Progenitor cell of endocrine pancreas (in vitro differentiated cells): ENCODE measurements at regions not wholly inside any gene's neighbourhood (a gene's known extent, or its start where the extent isn't known, plus 50 kb on each side); places are given as distances from the start of the nearest gene placed in this dataset.

Experiments
- DNase-seq: peaks from one replicate; pipeline ENCODE4 v3.0.0; 2021; ENCODE audit warnings: low spot score; ENCODE audit not compliant: unreplicated experiment
- H3K27ac Mint-ChIP-seq: 2 replicates; pipeline ENCODE4 v1.8.0; 2021; ENCODE audit warnings: mild to moderate bottlenecking, moderate library complexity, mixed read lengths
- H3K27me3 Mint-ChIP-seq: 2 replicates; pipeline ENCODE4 v1.8.0; 2021; ENCODE audit warnings: mixed read lengths
- H3K36me3 Mint-ChIP-seq: 2 replicates; pipeline ENCODE4 v1.8.0; 2022; ENCODE audit warnings: mixed read lengths; ENCODE audit not compliant: insufficient read depth
- H3K4me1 Mint-ChIP-seq: 2 replicates; pipeline ENCODE4 v1.8.0; 2021; ENCODE audit warnings: low read depth, mixed read lengths
- H3K4me3 Mint-ChIP-seq: 2 replicates; pipeline ENCODE4 v1.8.0; 2021; ENCODE audit warnings: low read depth, mild to moderate bottlenecking, moderate library complexity, mixed read lengths
- H3K9me3 Mint-ChIP-seq: 2 replicates; pipeline ENCODE4 v1.8.0; 2021; ENCODE audit warnings: low read depth, mixed read lengths
- TF ChIP-seq, protein P1 (sequence below): fragments of 200-600 bp; sonication (generic); IDR thresholded peaks from one replicate; pipeline ENCODE4 v1.5.0; 2021; ENCODE audit warnings: antibody characterized with exemption, mild to moderate bottlenecking; ENCODE audit not compliant: unreplicated experiment

DNA sequence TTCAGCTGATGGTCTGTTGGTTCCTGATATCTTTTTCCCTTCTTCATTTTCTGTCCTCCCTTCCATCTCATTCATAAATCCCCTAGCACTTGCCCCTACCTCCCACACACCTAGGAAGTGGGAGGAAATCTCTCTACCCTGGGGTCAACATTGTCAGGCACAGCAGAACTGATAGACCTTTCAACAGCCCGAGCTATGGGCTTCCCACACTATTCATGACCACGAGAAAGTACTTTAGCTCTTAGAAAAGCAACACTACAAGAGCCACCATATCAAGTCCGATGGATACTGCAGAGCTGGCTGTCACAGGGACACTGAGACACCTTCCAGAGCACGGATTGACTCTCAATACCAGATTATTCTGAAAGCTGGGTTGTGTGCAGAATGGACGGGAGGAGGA is 180.6 kb upstream of the NEBL start:
- Mint-ChIP-seq H3K9me3 (no peaks in the 10 kb centered on the region), H3K4me3 (no peak overlapping the region), H3K27ac (no peak overlapping the region), H3K36me3 (no peaks in the 10 kb centered on the region), H3K27me3 (no peaks in the 10 kb centered on the region), H3K4me1 (peaks cover 2% of the 10 kb centered on the region)
- DNase-seq: no peak
- TF ChIP-seq, protein P1, sequence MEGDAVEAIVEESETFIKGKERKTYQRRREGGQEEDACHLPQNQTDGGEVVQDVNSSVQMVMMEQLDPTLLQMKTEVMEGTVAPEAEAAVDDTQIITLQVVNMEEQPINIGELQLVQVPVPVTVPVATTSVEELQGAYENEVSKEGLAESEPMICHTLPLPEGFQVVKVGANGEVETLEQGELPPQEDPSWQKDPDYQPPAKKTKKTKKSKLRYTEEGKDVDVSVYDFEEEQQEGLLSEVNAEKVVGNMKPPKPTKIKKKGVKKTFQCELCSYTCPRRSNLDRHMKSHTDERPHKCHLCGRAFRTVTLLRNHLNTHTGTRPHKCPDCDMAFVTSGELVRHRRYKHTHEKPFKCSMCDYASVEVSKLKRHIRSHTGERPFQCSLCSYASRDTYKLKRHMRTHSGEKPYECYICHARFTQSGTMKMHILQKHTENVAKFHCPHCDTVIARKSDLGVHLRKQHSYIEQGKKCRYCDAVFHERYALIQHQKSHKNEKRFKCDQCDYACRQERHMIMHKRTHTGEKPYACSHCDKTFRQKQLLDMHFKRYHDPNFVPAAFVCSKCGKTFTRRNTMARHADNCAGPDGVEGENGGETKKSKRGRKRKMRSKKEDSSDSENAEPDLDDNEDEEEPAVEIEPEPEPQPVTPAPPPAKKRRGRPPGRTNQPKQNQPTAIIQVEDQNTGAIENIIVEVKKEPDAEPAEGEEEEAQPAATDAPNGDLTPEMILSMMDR: no peak

DNA sequence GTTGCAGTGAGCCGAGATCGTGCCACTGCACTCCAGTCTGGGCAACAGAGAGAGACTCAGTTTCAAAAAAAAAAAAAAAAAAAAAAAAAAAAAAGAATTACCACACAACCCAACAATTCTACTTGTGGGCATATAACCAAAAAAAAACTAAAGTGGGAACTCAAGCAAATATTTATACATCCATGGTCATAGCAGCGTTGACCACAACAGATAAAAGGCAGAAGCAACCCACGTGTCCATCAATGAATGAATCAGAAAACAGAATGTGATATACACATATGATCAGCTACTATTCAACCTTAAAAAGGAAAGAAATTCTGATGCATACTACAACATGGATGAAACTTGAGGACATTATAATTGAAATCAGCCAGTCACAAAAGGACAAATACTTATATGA is 179.3 kb upstream of the NEBL start:
- Mint-ChIP-seq H3K4me3 (no peak overlapping the region), H3K27me3 (no peaks in the 10 kb centered on the region), H3K4me1 (peaks cover 2% of the 10 kb centered on the region), H3K9me3 (no peaks in the 10 kb centered on the region), H3K27ac (no peak overlapping the region), H3K36me3 (no peaks in the 10 kb centered on the region)
- no peak for DNase-seq
- TF ChIP-seq, protein P1: no peak

DNA sequence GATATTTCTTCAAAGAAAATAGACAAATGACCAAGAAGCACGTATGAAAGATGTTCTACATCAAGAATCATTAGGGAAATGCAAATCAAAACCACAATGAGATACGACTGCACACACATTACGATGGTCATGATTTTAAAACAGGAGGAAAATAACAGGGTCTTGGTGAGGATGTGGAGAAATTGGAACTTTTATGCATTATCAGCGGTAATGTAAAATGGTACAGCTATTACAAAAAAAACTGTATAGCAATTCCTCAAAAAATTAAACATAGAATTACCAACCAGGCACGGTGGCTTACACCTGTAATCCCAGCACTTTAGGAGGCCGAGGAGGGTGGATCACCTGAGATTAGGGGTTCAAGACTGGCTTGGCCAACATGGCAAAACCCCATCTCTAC is 178.8 kb upstream of the NEBL start:
- Mint-ChIP-seq H3K4me3 (no peak overlapping the region), H3K36me3 (no peaks in the 10 kb centered on the region), H3K4me1 (peaks cover 2% of the 10 kb centered on the region), H3K9me3 (no peaks in the 10 kb centered on the region), H3K27ac (no peak overlapping the region), H3K27me3 (no peaks in the 10 kb centered on the region)
- DNase-seq: no peak
- TF ChIP-seq, protein P1: no peak

DNA sequence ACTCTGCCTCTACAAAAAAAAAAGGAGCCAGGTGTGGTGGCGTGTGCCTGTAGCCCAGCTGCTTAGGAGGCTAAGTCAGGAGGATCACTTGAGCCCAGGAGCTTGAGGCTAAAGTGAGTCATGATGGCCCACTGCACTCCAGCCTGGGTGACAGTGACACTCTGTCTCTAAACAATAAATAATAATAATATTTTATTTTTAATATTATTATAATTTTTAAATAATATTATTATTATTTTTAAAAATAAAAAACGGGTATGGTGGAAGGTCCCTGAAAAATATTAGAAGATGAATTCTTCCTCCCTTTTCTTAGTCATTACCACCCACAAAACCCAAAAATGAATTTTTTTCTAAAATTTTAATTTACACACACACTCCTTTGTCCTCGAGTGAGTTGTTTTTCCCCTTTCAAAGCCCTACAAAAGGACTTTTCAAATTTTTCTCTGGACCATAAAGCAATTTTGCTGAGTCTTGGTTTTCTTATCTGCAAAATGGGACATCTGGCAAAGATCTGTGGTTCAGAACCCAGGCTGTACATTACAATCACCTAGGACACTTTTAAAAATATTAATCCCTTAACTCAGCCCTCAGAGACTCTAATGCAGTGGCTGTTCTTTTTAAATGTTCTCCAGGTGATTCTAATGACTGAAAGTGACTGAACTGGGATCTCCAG is 174.0 kb upstream of the NEBL start:
- H3K27me3 Mint-ChIP-seq: no peaks in the 10 kb centered on the region
- TF ChIP-seq, protein P1: no peak

DNA sequence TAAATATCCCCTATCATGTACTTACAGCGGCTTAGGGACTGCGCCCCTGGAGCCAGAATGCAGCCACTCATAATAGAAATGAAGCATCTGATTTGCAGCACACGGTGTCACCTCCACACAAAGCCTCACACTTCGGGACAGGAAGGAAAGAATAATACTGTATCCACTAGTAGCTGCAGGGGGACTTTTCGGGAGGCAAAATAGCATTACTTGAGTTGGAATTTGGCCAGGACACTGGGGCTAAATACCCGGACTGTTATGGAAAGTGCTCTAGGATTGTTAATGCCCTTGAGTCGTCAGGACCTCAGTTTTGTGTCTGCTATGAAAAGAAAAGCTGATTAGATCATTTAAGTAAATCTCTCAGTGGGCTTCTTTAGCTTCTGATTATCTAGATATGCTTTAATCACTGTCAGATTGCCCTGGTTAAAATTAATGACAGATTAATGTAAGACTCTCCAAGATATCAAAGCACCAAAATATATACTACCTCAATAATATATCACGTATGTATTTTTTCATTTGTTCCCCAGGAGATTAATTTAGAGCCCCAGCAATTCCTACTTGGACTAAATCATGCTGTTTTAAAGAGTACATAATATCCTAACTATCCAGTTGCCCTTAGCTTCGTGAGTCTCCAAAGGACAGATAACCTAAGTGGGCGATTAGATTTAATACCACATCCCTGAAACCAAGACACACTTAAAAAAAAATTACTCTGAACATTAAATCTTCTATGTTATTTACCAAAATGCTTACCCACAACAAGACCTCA is 173.0 kb upstream of the NEBL start:
- Mint-ChIP-seq H3K4me1 (no peaks in the 10 kb centered on the region), H3K27ac (no peak overlapping the region), H3K27me3 (no peaks in the 10 kb centered on the region), H3K4me3 (no peak overlapping the region), H3K9me3 (no peaks in the 10 kb centered on the region), H3K36me3 (no peaks in the 10 kb centered on the region)
- DNase-seq: no peak
- TF ChIP-seq, protein P1: no peak

More for the DNA sequence above, 174.0 kb upstream of the NEBL start:
- no peak overlapping the region for H3K27ac Mint-ChIP-seq
- no peak for DNase-seq
- no peaks in the 10 kb centered on the region for H3K9me3 Mint-ChIP-seq
- H3K4me3 Mint-ChIP-seq: no peak overlapping the region
- no peaks in the 10 kb centered on the region for H3K36me3 Mint-ChIP-seq
- no peaks in the 10 kb centered on the region for H3K4me1 Mint-ChIP-seq
